ENCODE measurements at regions not wholly inside any gene's neighbourhood (a gene's known extent, or its start where the extent isn't known, plus 50 kb on each side); places are given as distances from the start of the nearest gene placed in this dataset.

- DNase-seq (ENCODE audit: low spot score): no peak
- CTCF ChIA-PET: no interaction called here
- POLR2A ChIA-PET (ENCODE audit: low non-redundant PET): no interaction called here
- H3K27ac ChIP-seq: no peak overlapping the region
- TF ChIP-seq CTCF (conservative IDR thresholded peaks at IDR 0.05; ENCODE audit: low read depth): no peak
Measured at GRCh38 chr22:22704156-22704946, 59.9 kb downstream of the GGTLC2 start.

- no peak for DNase-seq (ENCODE audit: low spot score)
- no peak overlapping the region for H3K27ac ChIP-seq
- ChIA-PET CTCF (no interaction called here), POLR2A (ENCODE audit: low non-redundant PET) (no interaction called here)
- TF ChIP-seq CTCF (conservative IDR thresholded peaks at IDR 0.05; ENCODE audit: low read depth): no peak
Measured at GRCh38 chr22:22705328-22706100, 61.1 kb downstream of the GGTLC2 start.

GRCh38 chr22:22706253-22706915, 62.0 kb downstream of the GGTLC2 start:
- DNase-seq (ENCODE audit: low spot score): no peak
- CTCF ChIA-PET: interaction anchor here (0.6 kb wide), 1 partner anchor 48 kb away, joined by 3 read pairs; no protein-coding TSS in a partner anchor
- no peak overlapping the region for H3K27ac ChIP-seq
- TF ChIP-seq CTCF (conservative IDR thresholded peaks at IDR 0.05; ENCODE audit: low read depth): no peak
- POLR2A ChIA-PET (ENCODE audit: low non-redundant PET): no interaction called here

- ChIA-PET POLR2A (ENCODE audit: low non-redundant PET) (no interaction called here), CTCF (interaction anchor here (0.6 to 1.6 kb wide), 3 partner anchors 12 to 225 kb away, joined by 3 to 4 read pairs (median 3); no protein-coding TSS in a partner anchor)
- no peak for TF ChIP-seq CTCF (conservative IDR thresholded peaks at IDR 0.05; ENCODE audit: low read depth)
- DNase-seq (ENCODE audit: low spot score): no peak
- no peak overlapping the region for H3K27ac ChIP-seq
Measured at GRCh38 chr22:22709719-22710445, 65.5 kb downstream of the GGTLC2 start.

- POLR2A ChIA-PET (ENCODE audit: low non-redundant PET): no interaction called here
- CTCF ChIA-PET: interaction anchor here (0.6 to 1.6 kb wide), 2 partner anchors 113 to 166 kb away, joined by 4 read pairs; no protein-coding TSS in a partner anchor
- peak; percentile 87 for TF ChIP-seq CTCF (conservative IDR thresholded peaks at IDR 0.05; ENCODE audit: low read depth)
- H3K27ac ChIP-seq: no peak overlapping the region
- DNase-seq (ENCODE audit: low spot score): peak; percentile 30
Measured at GRCh38 chr22:22710719-22711531, 66.5 kb downstream of the GGTLC2 start.

Measured in RWPE1 (cell line).